OCI-LY1 (cell line): ENCODE measurements at regions not wholly inside any gene's neighbourhood (a gene's known extent, or its start where the extent isn't known, plus 50 kb on each side); places are given as distances from the start of the nearest gene placed in this dataset.

Experiments used
- EZH2 ChIP-seq: fragments of 200-600 bp; sonication (generic), shearing (Covaris generic); IDR thresholded peaks from 2 replicates; pipeline ENCODE4 v1.8.0; 2017; ENCODE audit warnings: borderline replicate concordance, mixed run types, mild to moderate bottlenecking, antibody characterized with exemption, low read length, moderate library complexity, mixed read lengths
- TF ChIP-seq, protein P1 (sequence below): fragments of 200-600 bp; sonication (generic), shearing (Covaris generic); IDR thresholded peaks from 2 replicates; pipeline ENCODE4 v1.5.1; 2017; ENCODE audit warnings: mild to moderate bottlenecking, antibody characterized with exemption, low read length, moderate library complexity, mixed read lengths

- no peak for TF ChIP-seq EZH2
- TF ChIP-seq, protein P1, sequence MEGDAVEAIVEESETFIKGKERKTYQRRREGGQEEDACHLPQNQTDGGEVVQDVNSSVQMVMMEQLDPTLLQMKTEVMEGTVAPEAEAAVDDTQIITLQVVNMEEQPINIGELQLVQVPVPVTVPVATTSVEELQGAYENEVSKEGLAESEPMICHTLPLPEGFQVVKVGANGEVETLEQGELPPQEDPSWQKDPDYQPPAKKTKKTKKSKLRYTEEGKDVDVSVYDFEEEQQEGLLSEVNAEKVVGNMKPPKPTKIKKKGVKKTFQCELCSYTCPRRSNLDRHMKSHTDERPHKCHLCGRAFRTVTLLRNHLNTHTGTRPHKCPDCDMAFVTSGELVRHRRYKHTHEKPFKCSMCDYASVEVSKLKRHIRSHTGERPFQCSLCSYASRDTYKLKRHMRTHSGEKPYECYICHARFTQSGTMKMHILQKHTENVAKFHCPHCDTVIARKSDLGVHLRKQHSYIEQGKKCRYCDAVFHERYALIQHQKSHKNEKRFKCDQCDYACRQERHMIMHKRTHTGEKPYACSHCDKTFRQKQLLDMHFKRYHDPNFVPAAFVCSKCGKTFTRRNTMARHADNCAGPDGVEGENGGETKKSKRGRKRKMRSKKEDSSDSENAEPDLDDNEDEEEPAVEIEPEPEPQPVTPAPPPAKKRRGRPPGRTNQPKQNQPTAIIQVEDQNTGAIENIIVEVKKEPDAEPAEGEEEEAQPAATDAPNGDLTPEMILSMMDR = no peak
Measured at GRCh38 chr4:43130228-43131021, 237.9 kb downstream of the GRXCR1 start.
